ENCODE measurements at regions not wholly inside any gene's neighbourhood (a gene's known extent, or its start where the extent isn't known, plus 50 kb on each side); places are given as distances from the start of the nearest gene placed in this dataset.

DNA sequence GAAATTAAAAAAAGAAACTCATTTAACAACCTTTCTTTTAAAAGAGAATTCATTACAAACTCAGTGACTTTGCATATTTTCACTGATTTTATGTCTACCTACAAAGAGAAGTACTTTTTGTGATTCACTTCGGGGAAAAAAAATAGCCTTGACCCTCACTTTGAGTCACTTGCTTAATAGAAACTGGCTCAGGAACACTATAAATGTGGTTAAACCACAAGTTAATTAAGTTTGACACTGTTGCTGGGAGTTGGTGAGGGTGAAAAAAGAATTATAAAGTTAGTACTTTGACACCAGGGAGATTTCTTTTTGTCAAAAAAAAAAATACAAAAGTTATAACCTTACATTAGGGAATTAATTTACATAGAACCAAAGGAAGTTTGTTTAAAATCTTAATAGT, 810.9 kb downstream of the NR2F2 start:
- Histone ChIP-seq H3K4me1 (ENCODE audit: insufficient read depth, low read length) (no peaks in the 10 kb centered on the region), H3K27me3 (ENCODE audit: insufficient read depth, low read length) (no peaks in the 10 kb centered on the region), H3K9ac (ENCODE audit: low read depth, low read length) (no peak overlapping the region), H3K4me3 (ENCODE audit: low read length) (no peak overlapping the region), H3K9me3 (ENCODE audit: insufficient read depth, low read depth, low read length) (no peaks in the 10 kb centered on the region), H3K36me3 (ENCODE audit: insufficient read depth, low read length) (no peaks in the 10 kb centered on the region), H3K27ac (ENCODE audit: low read depth, low read length) (no peak overlapping the region)
- 100% methylated on average over 1 of the region's 1 CpG for WGBS

DNA sequence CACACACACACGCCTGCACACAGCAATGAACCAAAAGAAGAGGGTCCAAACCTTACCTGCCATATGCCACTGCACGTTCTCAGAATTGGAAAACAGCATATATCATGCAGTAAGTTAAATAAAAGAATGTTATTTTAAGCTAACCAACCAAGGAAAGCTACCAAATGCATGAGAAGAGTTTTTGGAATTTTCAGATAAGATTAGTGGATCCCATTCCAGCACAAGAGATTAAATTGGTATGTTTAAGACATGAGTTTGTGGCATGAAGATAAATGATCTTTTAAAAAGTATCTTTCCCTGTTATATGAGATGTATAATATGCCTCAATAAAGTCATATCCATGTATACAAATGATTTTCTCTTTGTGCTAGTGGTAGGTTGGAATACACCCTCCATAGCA, 811.4 kb downstream of the NR2F2 start:
- H3K4me1 ChIP-seq (ENCODE audit: insufficient read depth, low read length) = no peaks in the 10 kb centered on the region
- no peak overlapping the region for H3K4me3 ChIP-seq (ENCODE audit: low read length)
- no peak overlapping the region for H3K9ac ChIP-seq (ENCODE audit: low read depth, low read length)
- no peaks in the 10 kb centered on the region for H3K9me3 ChIP-seq (ENCODE audit: insufficient read depth, low read depth, low read length)
- H3K27me3 ChIP-seq (ENCODE audit: insufficient read depth, low read length) = no peaks in the 10 kb centered on the region
- H3K36me3 ChIP-seq (ENCODE audit: insufficient read depth, low read length) = no peaks in the 10 kb centered on the region
- 45% methylated on average over 2 of the region's 2 CpGs for WGBS
- H3K27ac ChIP-seq (ENCODE audit: low read depth, low read length) = no peak overlapping the region

DNA sequence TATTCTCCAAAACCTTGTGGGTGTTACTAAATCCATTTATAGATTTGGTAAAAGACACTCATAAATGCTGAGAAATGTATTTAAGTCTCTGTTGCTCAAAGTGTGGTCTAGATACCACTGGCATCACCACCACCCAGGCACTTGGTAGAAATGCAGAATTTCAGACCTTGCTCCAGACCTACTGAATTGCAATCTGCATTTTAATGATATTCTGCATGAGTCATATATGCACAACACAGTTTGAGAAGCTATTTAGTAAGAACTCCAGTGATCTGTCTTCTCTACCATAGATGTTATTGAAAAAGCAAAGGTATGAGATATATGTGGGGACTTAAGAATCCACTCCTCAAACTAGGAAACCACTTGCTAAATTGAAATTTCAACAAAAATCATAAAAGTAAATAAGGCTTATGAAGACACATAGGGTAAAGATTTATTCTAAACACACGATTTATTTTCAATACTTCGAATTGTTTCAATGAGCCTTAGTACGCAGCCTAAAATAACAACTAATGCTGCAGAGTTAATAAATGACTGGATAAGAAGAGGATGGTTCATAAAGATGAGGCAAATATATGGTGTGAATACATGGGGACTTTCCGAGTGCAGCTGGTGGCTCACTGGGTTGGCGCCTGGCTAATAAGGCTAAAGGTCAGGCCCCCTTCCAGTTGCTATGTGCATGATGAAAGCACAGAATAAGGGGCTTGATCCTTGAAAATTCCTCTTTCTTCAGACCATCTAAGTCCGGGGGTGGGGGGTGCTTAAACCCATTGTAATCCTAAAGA, 813.3 kb downstream of the NR2F2 start:
- no peak overlapping the region for H3K4me3 ChIP-seq (ENCODE audit: low read length)
- no peaks in the 10 kb centered on the region for H3K4me1 ChIP-seq (ENCODE audit: insufficient read depth, low read length)
- H3K36me3 ChIP-seq (ENCODE audit: insufficient read depth, low read length) = no peaks in the 10 kb centered on the region
- 94% methylated on average over 6 of the region's 6 CpGs for WGBS
- H3K27me3 ChIP-seq (ENCODE audit: insufficient read depth, low read length) = no peaks in the 10 kb centered on the region
- no peak overlapping the region for H3K27ac ChIP-seq (ENCODE audit: low read depth, low read length)
- H3K9me3 ChIP-seq (ENCODE audit: insufficient read depth, low read depth, low read length) = no peaks in the 10 kb centered on the region
- H3K9ac ChIP-seq (ENCODE audit: low read depth, low read length) = no peak overlapping the region

DNA sequence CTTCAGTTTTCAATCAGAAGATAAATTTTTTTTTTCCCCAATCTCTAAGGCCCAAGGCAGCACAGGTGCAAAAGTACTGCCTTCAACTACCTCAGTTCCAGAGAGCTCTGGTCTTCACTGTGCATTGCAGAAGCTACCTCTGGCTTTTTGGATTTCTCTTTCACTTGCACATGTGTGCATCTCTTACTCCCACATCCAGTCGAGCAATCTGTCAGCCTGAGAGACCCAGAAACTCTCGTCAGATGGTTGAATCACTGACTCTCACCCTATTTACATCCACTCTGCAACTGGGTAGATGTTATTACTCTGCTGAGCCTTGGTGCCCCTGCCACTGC, 813.8 kb downstream of the NR2F2 start:
- H3K4me1 ChIP-seq (ENCODE audit: insufficient read depth, low read length) = no peaks in the 10 kb centered on the region

DNA sequence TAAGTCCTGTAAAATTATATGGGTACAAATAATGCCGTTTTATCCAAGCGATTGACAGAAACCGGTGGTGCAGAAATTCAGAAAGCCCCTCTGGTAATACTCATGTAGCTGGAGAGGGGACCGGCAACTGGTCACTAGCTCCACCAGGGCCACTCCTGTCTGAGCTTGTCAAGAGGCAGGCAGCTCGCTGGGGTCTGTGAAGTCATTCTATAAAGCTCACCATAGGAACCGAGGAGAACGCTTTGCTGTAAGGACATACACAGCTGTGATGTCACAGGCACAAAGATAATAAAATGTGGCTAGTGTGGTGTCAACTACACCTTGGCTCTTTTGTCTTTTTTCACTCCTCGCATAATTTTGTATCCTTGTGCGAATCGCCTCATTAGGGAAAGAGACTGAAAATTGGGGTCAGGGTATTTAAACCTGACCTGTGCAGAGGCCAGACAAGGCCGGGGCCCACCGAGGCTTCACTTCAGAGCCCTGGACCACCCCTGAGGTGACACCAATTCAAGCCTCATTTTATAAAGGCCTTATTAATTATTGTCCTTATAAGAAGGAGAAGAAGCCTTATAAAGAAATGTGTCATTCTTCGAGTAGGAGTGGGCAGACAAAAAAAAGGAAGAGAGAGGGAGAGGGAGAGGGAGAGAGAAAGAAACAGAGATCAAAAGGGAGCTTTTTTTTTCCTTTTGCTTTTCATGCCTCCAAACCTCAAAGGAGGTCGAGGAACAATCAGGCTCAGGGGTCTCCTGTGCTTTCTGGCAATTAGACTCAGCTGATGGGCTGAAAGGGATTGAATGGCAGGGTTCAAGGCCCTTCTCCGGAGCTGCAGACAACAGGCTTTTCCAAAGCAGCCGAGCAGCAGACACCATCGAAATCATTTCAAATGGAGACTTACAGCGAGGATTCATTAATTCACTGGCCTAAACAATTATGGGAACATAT, 813.3 kb upstream of the ARRDC4 start:
- no peaks in the 10 kb centered on the region for H3K9me3 ChIP-seq (ENCODE audit: insufficient read depth, low read depth, low read length)
- H3K27ac ChIP-seq (ENCODE audit: low read depth, low read length) = no peak overlapping the region
- no peak overlapping the region for H3K9ac ChIP-seq (ENCODE audit: low read depth, low read length)
- WGBS = 92% methylated on average over 18 of the region's 18 CpGs
- no peaks in the 10 kb centered on the region for H3K4me1 ChIP-seq (ENCODE audit: insufficient read depth, low read length)
- H3K27me3 ChIP-seq (ENCODE audit: insufficient read depth, low read length) = no peaks in the 10 kb centered on the region
- H3K4me3 ChIP-seq (ENCODE audit: low read length) = no peak overlapping the region
- no peaks in the 10 kb centered on the region for H3K36me3 ChIP-seq (ENCODE audit: insufficient read depth, low read length)

More for the DNA sequence above, 813.8 kb downstream of the NR2F2 start:
- Histone ChIP-seq H3K27me3 (ENCODE audit: insufficient read depth, low read length) (no peaks in the 10 kb centered on the region), H3K9ac (ENCODE audit: low read depth, low read length) (no peak overlapping the region), H3K9me3 (ENCODE audit: insufficient read depth, low read depth, low read length) (no peaks in the 10 kb centered on the region), H3K36me3 (ENCODE audit: insufficient read depth, low read length) (no peaks in the 10 kb centered on the region), H3K4me3 (ENCODE audit: low read length) (no peak overlapping the region), H3K27ac (ENCODE audit: low read depth, low read length) (no peak overlapping the region)
- 93% methylated on average over 2 of the region's 2 CpGs for WGBS

DNA sequence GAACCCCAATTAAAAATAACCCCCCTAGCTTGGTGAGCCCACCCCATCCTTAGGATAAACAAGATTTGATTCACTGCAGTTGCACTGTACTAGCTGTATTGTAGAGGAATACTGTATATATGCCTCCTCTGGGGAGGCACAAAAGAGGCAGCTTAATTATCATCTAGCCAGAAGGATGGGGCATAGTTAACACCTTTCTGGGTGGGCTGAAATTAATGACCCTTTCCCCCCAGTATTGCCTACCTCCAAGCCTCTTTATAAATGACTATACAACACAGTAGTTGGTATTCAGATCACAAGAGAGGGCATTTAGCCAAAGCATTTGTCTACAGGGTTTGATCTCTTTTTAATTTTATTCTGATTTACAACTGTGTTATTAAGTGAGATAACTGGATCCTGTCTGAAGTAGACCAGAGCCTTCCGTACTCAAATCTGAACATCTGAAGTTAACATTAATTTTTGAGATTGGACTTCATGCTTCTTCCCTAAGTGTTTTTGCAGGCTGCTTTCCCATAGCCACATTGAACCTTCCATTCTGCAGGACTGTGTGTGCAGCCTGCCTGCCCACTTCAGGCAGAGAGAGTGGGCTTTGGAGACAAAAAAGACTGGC, 807.0 kb upstream of the ARRDC4 start:
- Histone ChIP-seq H3K4me3 (ENCODE audit: low read length) (no peak overlapping the region), H3K36me3 (ENCODE audit: insufficient read depth, low read length) (no peaks in the 10 kb centered on the region), H3K27ac (ENCODE audit: low read depth, low read length) (no peak overlapping the region), H3K27me3 (ENCODE audit: insufficient read depth, low read length) (no peaks in the 10 kb centered on the region), H3K9me3 (ENCODE audit: insufficient read depth, low read depth, low read length) (no peaks in the 10 kb centered on the region), H3K4me1 (ENCODE audit: insufficient read depth, low read length) (no peaks in the 10 kb centered on the region), H3K9ac (ENCODE audit: low read depth, low read length) (no peak overlapping the region)
- WGBS = 100% methylated on average over 1 of the region's 1 CpG

DNA sequence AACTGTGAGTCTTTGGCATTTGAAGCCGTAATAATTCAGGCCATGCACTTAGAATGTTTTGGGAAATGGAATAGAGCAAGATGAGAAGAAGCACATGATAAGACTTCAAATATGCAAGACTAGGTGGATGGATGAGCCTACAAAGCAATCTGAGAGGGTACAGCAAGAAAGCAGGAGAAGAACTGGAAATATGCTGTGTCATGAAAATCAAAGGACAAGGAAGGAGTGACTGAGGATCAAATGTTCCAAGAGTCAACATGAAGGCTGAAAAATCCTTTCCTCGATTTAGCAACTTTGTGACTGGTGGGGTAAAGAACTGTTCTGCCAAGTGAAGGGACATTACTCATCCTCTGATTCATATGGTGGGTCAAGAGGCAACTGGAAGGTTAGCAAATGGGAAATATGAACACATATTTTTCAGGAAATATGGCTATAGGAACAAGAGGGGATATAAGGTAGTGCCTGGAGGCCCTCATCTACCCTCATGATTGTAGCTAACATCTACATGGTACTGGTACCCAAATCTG, 803.7 kb upstream of the ARRDC4 start:
- Histone ChIP-seq H3K4me3 (ENCODE audit: low read length) (no peak overlapping the region), H3K9ac (ENCODE audit: low read depth, low read length) (no peak overlapping the region), H3K27ac (ENCODE audit: low read depth, low read length) (no peak overlapping the region), H3K27me3 (ENCODE audit: insufficient read depth, low read length) (no peaks in the 10 kb centered on the region), H3K4me1 (ENCODE audit: insufficient read depth, low read length) (no peaks in the 10 kb centered on the region), H3K36me3 (ENCODE audit: insufficient read depth, low read length) (no peaks in the 10 kb centered on the region), H3K9me3 (ENCODE audit: insufficient read depth, low read depth, low read length) (no peaks in the 10 kb centered on the region)
- 90% methylated on average over 2 of the region's 2 CpGs for WGBS

DNA sequence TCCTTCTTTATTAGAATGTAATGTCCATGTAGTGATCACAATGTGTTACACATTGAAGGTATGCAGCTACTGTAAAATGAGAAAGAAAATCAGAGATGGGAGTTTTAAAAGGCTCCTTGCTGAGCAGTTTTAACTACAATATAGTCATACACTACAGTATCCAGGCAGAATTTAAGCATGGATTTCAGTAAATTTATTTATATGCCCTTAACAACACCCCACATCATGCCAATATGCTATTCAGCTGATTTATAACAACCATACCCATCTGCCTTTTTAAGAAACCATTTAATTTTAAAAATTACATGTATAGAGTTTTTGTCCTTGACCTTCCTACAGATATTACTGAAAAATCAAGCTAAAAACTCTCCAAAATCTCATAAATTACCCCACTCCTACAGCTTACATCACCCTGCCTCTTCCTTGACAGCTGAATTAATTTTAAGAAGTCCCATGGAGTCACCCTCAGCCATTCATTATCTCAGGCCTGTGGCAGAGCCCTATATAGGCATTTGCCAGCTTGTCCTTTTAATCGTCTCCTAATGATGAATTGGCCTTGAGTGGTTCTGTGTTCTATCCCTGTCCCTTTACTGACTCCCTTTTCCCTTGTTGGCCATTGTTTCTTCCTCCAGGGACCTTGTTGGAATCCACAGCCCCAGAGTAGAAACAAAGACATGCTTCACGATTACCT, 797.6 kb upstream of the ARRDC4 start:
- H3K9me3 ChIP-seq (ENCODE audit: insufficient read depth, low read depth, low read length) = no peaks in the 10 kb centered on the region
- no peaks in the 10 kb centered on the region for H3K4me1 ChIP-seq (ENCODE audit: insufficient read depth, low read length)
- H3K9ac ChIP-seq (ENCODE audit: low read depth, low read length) = no peak overlapping the region
- 96% methylated on average over 2 of the region's 2 CpGs for WGBS
- no peaks in the 10 kb centered on the region for H3K36me3 ChIP-seq (ENCODE audit: insufficient read depth, low read length)
- H3K4me3 ChIP-seq (ENCODE audit: low read length) = no peak overlapping the region
- no peak overlapping the region for H3K27ac ChIP-seq (ENCODE audit: low read depth, low read length)
- no peaks in the 10 kb centered on the region for H3K27me3 ChIP-seq (ENCODE audit: insufficient read depth, low read length)

DNA sequence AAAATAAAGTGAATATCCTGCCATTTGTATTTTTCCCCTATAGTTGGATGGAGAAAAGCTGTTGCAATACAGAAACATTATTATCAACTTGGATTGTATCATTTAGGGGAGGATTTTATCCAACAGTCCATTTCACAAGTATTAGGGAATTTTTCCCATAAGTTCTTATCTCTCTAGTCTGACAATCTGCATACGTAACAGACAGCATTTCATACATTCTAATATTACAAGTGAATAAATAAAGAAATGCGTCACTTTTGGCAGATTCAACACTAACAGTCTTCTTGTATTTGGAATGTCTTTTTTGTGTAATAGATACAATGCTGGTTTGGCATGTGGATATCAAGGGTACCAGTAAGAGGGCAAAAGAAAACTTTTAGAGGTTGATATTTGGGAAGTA, 795.3 kb upstream of the ARRDC4 start:
- Histone ChIP-seq H3K36me3 (ENCODE audit: insufficient read depth, low read length) (no peaks in the 10 kb centered on the region), H3K9ac (ENCODE audit: low read depth, low read length) (no peak overlapping the region), H3K9me3 (ENCODE audit: insufficient read depth, low read depth, low read length) (no peaks in the 10 kb centered on the region), H3K27ac (ENCODE audit: low read depth, low read length) (no peak overlapping the region), H3K27me3 (ENCODE audit: insufficient read depth, low read length) (no peaks in the 10 kb centered on the region), H3K4me3 (ENCODE audit: low read length) (no peak overlapping the region), H3K4me1 (ENCODE audit: insufficient read depth, low read length) (0 out of 2 replicates have a peak, but pooled peaks cover 4% of the 10 kb centered on the region)
- 86% methylated on average over 1 of the region's 2 CpGs for WGBS

DNA sequence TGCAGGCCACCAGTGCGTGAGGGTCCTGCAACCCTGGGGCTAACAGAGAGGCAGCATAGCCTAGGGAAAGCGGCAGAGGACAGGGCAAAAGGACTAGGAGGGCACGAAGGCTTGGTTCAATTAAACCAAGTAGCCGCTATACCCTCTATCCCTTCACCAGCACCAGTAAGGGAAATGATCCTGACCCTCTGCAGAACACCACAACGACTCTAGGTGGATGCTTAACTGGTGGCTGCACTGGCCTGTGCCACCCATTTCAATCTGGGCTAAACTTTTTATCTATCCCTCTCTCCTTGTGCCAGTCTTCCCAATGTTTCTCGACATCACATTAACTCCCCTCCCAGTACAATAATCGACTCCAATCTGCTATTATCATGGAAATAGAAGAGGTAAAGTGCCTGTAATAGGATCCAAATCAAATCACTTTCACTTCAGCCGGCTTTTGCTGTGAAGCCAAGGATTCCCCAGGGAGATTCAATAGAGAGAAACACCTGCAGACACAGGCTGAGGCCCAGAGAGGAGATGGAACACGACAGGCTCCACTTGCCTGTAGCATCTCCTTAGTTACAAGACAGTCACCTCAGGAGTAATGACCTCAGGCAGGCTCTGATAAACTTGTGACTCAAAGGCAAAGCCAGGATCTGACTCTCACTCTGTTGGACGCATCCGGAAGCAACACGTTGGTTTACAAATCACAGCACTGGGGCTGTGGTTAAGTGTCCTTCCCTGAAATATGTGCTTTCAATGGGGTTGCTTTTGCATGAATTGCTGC, 791.6 kb upstream of the ARRDC4 start:
- no peaks in the 10 kb centered on the region for H3K9me3 ChIP-seq (ENCODE audit: insufficient read depth, low read depth, low read length)
- 0 out of 2 replicates have a peak, but pooled peaks cover 4% of the 10 kb centered on the region for H3K4me1 ChIP-seq (ENCODE audit: insufficient read depth, low read length)
- WGBS = 80% methylated on average over 11 of the region's 12 CpGs
- no peak overlapping the region for H3K4me3 ChIP-seq (ENCODE audit: low read length)
- H3K9ac ChIP-seq (ENCODE audit: low read depth, low read length) = no peak overlapping the region
- H3K27me3 ChIP-seq (ENCODE audit: insufficient read depth, low read length) = no peaks in the 10 kb centered on the region
- H3K36me3 ChIP-seq (ENCODE audit: insufficient read depth, low read length) = no peaks in the 10 kb centered on the region
- no peak overlapping the region for H3K27ac ChIP-seq (ENCODE audit: low read depth, low read length)

Measured in HUES64 (cell line).